Motor neuron (in vitro differentiated cells): ENCODE measurements at regions not wholly inside any gene's neighbourhood (a gene's known extent, or its start where the extent isn't known, plus 50 kb on each side); places are given as distances from the start of the nearest gene placed in this dataset.

Source experiments
- ATAC-seq, 8 experiments: fragments of 200-7000 bp; cut with Tn5 transposase; replicated peaks in 6 of 8; 2 replicates each; pipeline ENCODE4 v1.8.0; 2021; ENCODE audit warnings: mild to moderate bottlenecking in 8 of 8, moderate library complexity in 8 of 8
- H3K27ac ChIP-seq, 2 donors: fragments of 250-450 bp; sonication (Bioruptor Pico); 2 replicates each; pipeline ENCODE4 v1.9.0; 2021; ENCODE audit warnings: antibody characterized with exemption in 2 of 2, mild to moderate bottlenecking in 2 of 2, moderate library complexity in 1 of 2
- H3K4me1 ChIP-seq, 2 donors: fragments of 250-450 bp; sonication (Bioruptor Pico); replicated peaks in 1 of 2; 2 replicates each; pipeline ENCODE4 v1.6.1; 2021; ENCODE audit warnings: antibody characterized with exemption in 2 of 2, mild to moderate bottlenecking in 2 of 2, moderate library complexity in 1 of 2
- H3K4me3 ChIP-seq, 5 donors: fragments of 250-450 bp; sonication (Bioruptor Pico); 2 replicates each; pipeline ENCODE4 v1.9.0; 2021; ENCODE audit warnings: antibody characterized with exemption in 5 of 5, mild to moderate bottlenecking in 5 of 5, moderate library complexity in 4 of 5
- WGBS, 10 experiments: fragments of 450-650 bp; shearing (Covaris generic); methylation state at CpG; one replicate each; pipeline ENCODE4 v1.0.0; 2022; 5-methylcytosine and 5-hydroxymethylcytosine counted together
- in situ Hi-C, 9 experiments: fragments of 400-800 bp; cut with MboI; loops; one replicate each; pipeline ENCODE4 v1.15.0; 2021; ENCODE audit warnings: low sequenced_read_pairs in 9 of 9, low pct_unique_long_range_greater_than_20kb in 2 of 9; ENCODE audit not compliant: unreplicated experiment in 9 of 9

- in situ Hi-C loops = no loop called here
- 15 to 100% (median 86%) methylated on average over 1 of the region's 1 CpG; no CpG with 5 or more reads in 3 of the 10 experiments for WGBS, 10 experiments
- Histone ChIP-seq H3K27ac (no peak overlapping the region), H3K4me1 (no peaks in the 10 kb centered on the region), H3K4me3 (no peak overlapping the region)
- no peak for ATAC-seq
These were observed 2208.6 kb downstream of the MRPL39 start for GRCh38 chr21:23398726-23399125.

- in situ Hi-C loops = no loop called here
- 0 to 100% (median 63%) methylated on average over 2 of the region's 2 CpGs for whole genome bisulfite sequencing, 10 experiments
- Histone ChIP-seq H3K27ac (no peak overlapping the region), H3K4me1 (no peaks in the 10 kb centered on the region), H3K4me3 (no peak overlapping the region)
- ATAC-seq = no peak
These were observed 2212.8 kb downstream of the MRPL39 start for GRCh38 chr21:23394458-23394857.

- no peaks in the 10 kb centered on the region for H3K4me1 ChIP-seq
- H3K4me3 ChIP-seq = no peak overlapping the region
- 0 to 48% (median 13%) methylated on average over 1 to 4 of the region's 4 CpGs; no CpG with 5 or more reads in 1 of the 10 experiments for WGBS, 10 experiments
- no peak overlapping the region for H3K27ac ChIP-seq
- no peak for ATAC-seq
- in situ Hi-C loops = no loop called here
These were observed 2222.6 kb downstream of the MRPL39 start for GRCh38 chr21:23384679-23385078.

GRCh38 chr21:23374155-23374554 lies 2233.1 kb downstream of the MRPL39 start:
- Histone ChIP-seq H3K4me3 (no peak overlapping the region), H3K27ac (no peak overlapping the region), H3K4me1 (no peaks in the 10 kb centered on the region)
- ATAC-seq = no peak
- WGBS, 10 experiments = 0 to 100% (median 88%) methylated on average over 1 to 4 of the region's 4 CpGs; no CpG with 5 or more reads in 1 of the 10 experiments
- in situ Hi-C loops = no loop called here

GRCh38 chr21:23356905-23357304 lies 2250.4 kb downstream of the MRPL39 start:
- 0 to 71% (median 35%) methylated on average over 1 of the region's 1 CpG; no CpG with 5 or more reads in 4 of the 10 experiments for WGBS, 10 experiments
- no peak for ATAC-seq
- in situ Hi-C loops = no loop called here
- no peak overlapping the region for H3K27ac ChIP-seq
- no peaks in the 10 kb centered on the region for H3K4me1 ChIP-seq
- H3K4me3 ChIP-seq = no peak overlapping the region

- Histone ChIP-seq H3K27ac (no peak overlapping the region), H3K4me3 (no peak overlapping the region), H3K4me1 (no peaks in the 10 kb centered on the region)
- in situ Hi-C loops = no loop called here
- ATAC-seq = no peak
These were observed 2291.1 kb downstream of the MRPL39 start for GRCh38 chr21:23316190-23316589.

GRCh38 chr21:23308741-23309140 lies 2298.5 kb downstream of the MRPL39 start:
- in situ Hi-C loops = no loop called here
- 0 to 64% (median 6%) methylated on average over 1 of the region's 1 CpG; no CpG with 5 or more reads in 1 of the 10 experiments for WGBS, 10 experiments
- H3K27ac ChIP-seq = no peak overlapping the region
- no peaks in the 10 kb centered on the region for H3K4me1 ChIP-seq
- H3K4me3 ChIP-seq = no peak overlapping the region
- no peak for ATAC-seq

- no peak overlapping the region for H3K27ac ChIP-seq
- in situ Hi-C loops = no loop called here
- H3K4me3 ChIP-seq = no peak overlapping the region
- WGBS, 10 experiments = 0 to 82% (median 0%) methylated on average over 1 of the region's 1 CpG; no CpG with 5 or more reads in 5 of the 10 experiments
- no peak for ATAC-seq
- no peaks in the 10 kb centered on the region for H3K4me1 ChIP-seq
These were observed 2300.2 kb downstream of the MRPL39 start for GRCh38 chr21:23307065-23307464.

- H3K27ac ChIP-seq = no peak overlapping the region
- no peak for ATAC-seq
- 0 to 100% (median 50%) methylated on average over 1 to 3 of the region's 3 CpGs; no CpG with 5 or more reads in 1 of the 10 experiments for WGBS, 10 experiments
- H3K4me1 ChIP-seq = no peaks in the 10 kb centered on the region
- in situ Hi-C loops = no loop called here
- H3K4me3 ChIP-seq = no peak overlapping the region
These were observed 2294.1 kb downstream of the NCAM2 start for GRCh38 chr21:23292292-23292691.

GRCh38 chr21:23281917-23282316 lies 2283.7 kb downstream of the NCAM2 start:
- in situ Hi-C loops = no loop called here
- ATAC-seq = no peak
- 0 to 100% (median 66%) methylated on average over 1 to 2 of the region's 2 CpGs for WGBS, 10 experiments

GRCh38 chr21:23249760-23250159 lies 2251.6 kb downstream of the NCAM2 start:
- Histone ChIP-seq H3K27ac (no peak overlapping the region), H3K4me3 (no peak overlapping the region), H3K4me1 (no peaks in the 10 kb centered on the region)
- WGBS, 10 experiments = 0 to 82% (median 0%) methylated on average over 1 of the region's 1 CpG; no CpG with 5 or more reads in 1 of the 10 experiments
- no peak for ATAC-seq
- in situ Hi-C loops = no loop called here

More at GRCh38 chr21:23281917-23282316, 2283.7 kb downstream of the NCAM2 start:
- H3K4me3 ChIP-seq = no peak overlapping the region
- no peak overlapping the region for H3K27ac ChIP-seq
- H3K4me1 ChIP-seq = no peaks in the 10 kb centered on the region

GRCh38 chr21:23247334-23247733 lies 2249.1 kb downstream of the NCAM2 start:
- 0 to 100% (median 67%) methylated on average over 1 to 2 of the region's 2 CpGs; no CpG with 5 or more reads in 1 of the 10 experiments for WGBS, 10 experiments
- ATAC-seq = no peak
- in situ Hi-C loops = no loop called here

GRCh38 chr21:23245255-23245654 lies 2247.0 kb downstream of the NCAM2 start:
- 0 to 93% (median 79%) methylated on average over 1 to 2 of the region's 2 CpGs; no CpG with 5 or more reads in 2 of the 10 experiments for WGBS, 10 experiments
- Histone ChIP-seq H3K4me3 (no peak overlapping the region), H3K4me1 (no peaks in the 10 kb centered on the region), H3K27ac (no peak overlapping the region)
- no peak for ATAC-seq
- in situ Hi-C loops = no loop called here

More at GRCh38 chr21:23247334-23247733, 2249.1 kb downstream of the NCAM2 start:
- Histone ChIP-seq H3K4me1 (no peaks in the 10 kb centered on the region), H3K27ac (no peak overlapping the region), H3K4me3 (no peak overlapping the region)

- in situ Hi-C loops = no loop called here
- Histone ChIP-seq H3K4me3 (no peak overlapping the region), H3K27ac (no peak overlapping the region), H3K4me1 (no peaks in the 10 kb centered on the region)
- peak in 4 of 8 experiments; percentile 47 to 62 (median 52) for ATAC-seq
- WGBS, 10 experiments = 6 to 83% (median 23%) methylated on average over 1 to 2 of the region's 2 CpGs; no CpG with 5 or more reads in 1 of the 10 experiments
These were observed 2225.7 kb downstream of the NCAM2 start for GRCh38 chr21:23223882-23224281.
